B cell (primary cell): ENCODE measurements at regions not wholly inside any gene's neighbourhood (a gene's known extent, or its start where the extent isn't known, plus 50 kb on each side); places are given as distances from the start of the nearest gene placed in this dataset.

Experiments used
- CTCF ChIP-seq: fragments of 200-600 bp; IDR thresholded peaks from one replicate; pipeline ENCODE4 v1.8.0; 2022; ENCODE audit warnings: antibody characterized with exemption, mild to moderate bottlenecking
- EZH2 ChIP-seq: IDR thresholded peaks from 2 replicates; pipeline ENCODE4 v1.6.1; 2012; ENCODE audit warnings: borderline replicate concordance, low read depth, mild to moderate bottlenecking, moderate library complexity, low read length; ENCODE audit not compliant: insufficient read depth, poor library complexity, severe bottlenecking

- TF ChIP-seq CTCF (no peak), EZH2 (no peak)
Observed at GRCh38 chr1:166304131-166304530, 137.3 kb upstream of the FAM78B start.
